ENCODE measurements at regions not wholly inside any gene's neighbourhood (a gene's known extent, or its start where the extent isn't known, plus 50 kb on each side); places are given as distances from the start of the nearest gene placed in this dataset.
A peak's percentile ranks its signal among the peaks of the same experiment; 100 is the strongest.

- DNase-seq (ENCODE audit: low read depth), result peak; percentile 55
- no peak for TF ChIP-seq CTCF (conservative IDR thresholded peaks at IDR 0.05; ENCODE audit: low read depth, low read length)
- H3K4me3 ChIP-seq (ENCODE audit: low read depth, low read length), result no peak overlapping the region
Measured at GRCh38 chr16:22671301-22672076, 142.5 kb upstream of the HS3ST2 start.

GRCh38 chr16:22672830-22673210 is 141.1 kb upstream of the HS3ST2 start:
- no peak for TF ChIP-seq CTCF (conservative IDR thresholded peaks at IDR 0.05; ENCODE audit: low read depth, low read length)
- H3K4me3 ChIP-seq (ENCODE audit: low read depth, low read length), result no peak overlapping the region
- no peak for DNase-seq (ENCODE audit: low read depth)

- no peak for TF ChIP-seq CTCF (conservative IDR thresholded peaks at IDR 0.05; ENCODE audit: low read depth, low read length)
- no peak overlapping the region for H3K4me3 ChIP-seq (ENCODE audit: low read depth, low read length)
- no peak for DNase-seq (ENCODE audit: low read depth)
Measured at GRCh38 chr16:22673421-22673831, 140.5 kb upstream of the HS3ST2 start.

- DNase-seq (ENCODE audit: low read depth), result no peak
- no peak overlapping the region for H3K4me3 ChIP-seq (ENCODE audit: low read depth, low read length)
- TF ChIP-seq CTCF (conservative IDR thresholded peaks at IDR 0.05; ENCODE audit: low read depth, low read length), result no peak
Measured at GRCh38 chr16:22674832-22675191, 139.2 kb upstream of the HS3ST2 start.

GRCh38 chr16:22675745-22676540 is 138.0 kb upstream of the HS3ST2 start:
- no peak for DNase-seq (ENCODE audit: low read depth)
- TF ChIP-seq CTCF (conservative IDR thresholded peaks at IDR 0.05; ENCODE audit: low read depth, low read length), result no peak

GRCh38 chr16:22677024-22677830 is 136.7 kb upstream of the HS3ST2 start:
- DNase-seq (ENCODE audit: low read depth), result no peak
- no peak for TF ChIP-seq CTCF (conservative IDR thresholded peaks at IDR 0.05; ENCODE audit: low read depth, low read length)
- no peak overlapping the region for H3K4me3 ChIP-seq (ENCODE audit: low read depth, low read length)

More at GRCh38 chr16:22675745-22676540, 138.0 kb upstream of the HS3ST2 start:
- no peak overlapping the region for H3K4me3 ChIP-seq (ENCODE audit: low read depth, low read length)
